HEK293 (cell line): ENCODE measurements at regions not wholly inside any gene's neighbourhood (a gene's known extent, or its start where the extent isn't known, plus 50 kb on each side); places are given as distances from the start of the nearest gene placed in this dataset.

Experiments used
- CTCF ChIA-PET: fragments of 350-600 bp; formaldehyde crosslinking; extraction: SDS; loops from one replicate; lab custom pipeline; 2021; ENCODE audit warnings: antibody characterized with exemption; lab: Yijun Ruan, JAX
- POLR2A ChIA-PET: fragments of 300-600 bp; formaldehyde crosslinking; extraction: SDS; loops from one replicate; lab custom pipeline; 2020; ENCODE audit warnings: antibody characterized with exemption, inconsistent platforms; lab: Yijun Ruan, JAX
- H3K27ac ChIP-seq: fragments of 200-500 bp; sonication (Bioruptor generic); 2 replicates; pipeline ENCODE4 v1.5.1; 2014; ENCODE audit warnings: low read depth, low read length, control low read depth, inconsistent platforms; ENCODE audit errors: extremely low read depth
- H3K36me3 ChIP-seq, 2 experiments: fragments of 200-500 bp in 1 of 2; sonication (Bioruptor generic) in 1 of 2; 1 replicate in 1 of 2; 2 replicates in 1 of 2; pipeline ENCODE4 v1.5.1; 2014 to 2017; ENCODE audit warnings: inconsistent platforms in 2 of 2, low read length in 2 of 2; ENCODE audit not compliant: control insufficient read depth in 2 of 2, insufficient read depth in 1 of 2
- H3K4me1 ChIP-seq: fragments of 200-500 bp; sonication (Bioruptor generic); 2 replicates; pipeline ENCODE4 v1.5.1; 2014; ENCODE audit warnings: mild to moderate bottlenecking, low read length, inconsistent platforms; ENCODE audit not compliant: control insufficient read depth, insufficient read depth
- H3K4me3 ChIP-seq: 2 replicates; pipeline ENCODE4 v1.5.1; 2011; ENCODE audit warnings: low read depth, mild to moderate bottlenecking, control low read depth, low read length, moderate library complexity
- H3K9me3 ChIP-seq: fragments of 200-500 bp; sonication (Bioruptor generic); 2 replicates; pipeline ENCODE4 v1.5.1; 2014; ENCODE audit warnings: low read depth, low read length, inconsistent platforms; ENCODE audit not compliant: control insufficient read depth, insufficient read depth
- HOXD13 ChIP-seq: sonication (generic); formaldehyde crosslinking; IDR thresholded peaks from 2 replicates; pipeline ENCODE4 v1.8.0; 2022; ENCODE audit warnings: missing genetic modification reagents, borderline replicate concordance
- SCRT1 ChIP-seq: fragments of 450-650 bp; formaldehyde crosslinking; IDR thresholded peaks from 2 replicates; pipeline ENCODE4 v1.5.1; 2016; ENCODE audit warnings: missing biosample characterization, missing genetic modification characterization, borderline replicate concordance
- SP7 ChIP-seq: fragments of 450-650 bp; formaldehyde crosslinking; IDR thresholded peaks from 2 replicates; pipeline ENCODE4 v1.5.1; 2016; ENCODE audit warnings: missing biosample characterization, missing genetic modification characterization
- YY2 ChIP-seq: fragments of 450-650 bp; formaldehyde crosslinking; IDR thresholded peaks from 2 replicates; pipeline ENCODE4 v1.5.1; 2016; ENCODE audit warnings: missing biosample characterization, missing genetic modification characterization
- ZNF112 ChIP-seq: fragments of 450-650 bp; formaldehyde crosslinking; IDR thresholded peaks from 2 replicates; pipeline ENCODE4 v1.5.0; 2017; ENCODE audit warnings: missing biosample characterization, missing genetic modification characterization
- ZNF121 ChIP-seq: fragments of 450-650 bp; formaldehyde crosslinking; IDR thresholded peaks from 2 replicates; pipeline ENCODE4 v1.5.1; 2016; ENCODE audit warnings: missing biosample characterization, missing genetic modification characterization
- ZNF132 ChIP-seq: fragments of 450-650 bp; formaldehyde crosslinking; IDR thresholded peaks from 2 replicates; pipeline ENCODE4 v1.5.1; 2017; ENCODE audit warnings: missing biosample characterization, missing genetic modification characterization, borderline replicate concordance
- ZNF214 ChIP-seq: fragments of 450-650 bp; formaldehyde crosslinking; IDR thresholded peaks from 2 replicates; pipeline ENCODE4 v1.5.1; 2017; ENCODE audit warnings: missing biosample characterization, mild to moderate bottlenecking, missing genetic modification characterization, borderline replicate concordance
- ZNF223 ChIP-seq: fragments of 450-650 bp; formaldehyde crosslinking; IDR thresholded peaks from 2 replicates; pipeline ENCODE4 v1.5.1; 2016; ENCODE audit warnings: missing biosample characterization, missing genetic modification characterization
- ZNF23 ChIP-seq: fragments of 450-650 bp; formaldehyde crosslinking; IDR thresholded peaks from 2 replicates; pipeline ENCODE4 v1.5.1; 2016; ENCODE audit warnings: missing biosample characterization, missing genetic modification characterization, borderline replicate concordance
- ZNF37A ChIP-seq: fragments of 450-650 bp; IDR thresholded peaks from 2 replicates; pipeline ENCODE4 v1.5.1; 2018; ENCODE audit warnings: missing biosample characterization, missing genetic modification characterization
- ZNF394 ChIP-seq: fragments of 450-650 bp; formaldehyde crosslinking; IDR thresholded peaks from 2 replicates; pipeline ENCODE4 v1.5.1; 2016; ENCODE audit warnings: missing biosample characterization, missing genetic modification characterization, mild to moderate bottlenecking, moderate library complexity, borderline replicate concordance
- ZNF48 ChIP-seq: fragments of 450-650 bp; formaldehyde crosslinking; IDR thresholded peaks from 2 replicates; pipeline ENCODE4 v1.5.1; 2016; ENCODE audit warnings: missing biosample characterization, missing genetic modification characterization
- ZNF560 ChIP-seq: fragments of 450-650 bp; formaldehyde crosslinking; IDR thresholded peaks from 2 replicates; pipeline ENCODE4 v1.5.1; 2017; ENCODE audit warnings: missing biosample characterization, missing genetic modification characterization, borderline replicate concordance
- ZNF621 ChIP-seq: fragments of 450-650 bp; formaldehyde crosslinking; IDR thresholded peaks from 2 replicates; pipeline ENCODE4 v1.5.1; 2017; ENCODE audit warnings: missing biosample characterization, missing genetic modification characterization
- ZNF629 ChIP-seq: fragments of 450-650 bp; formaldehyde crosslinking; IDR thresholded peaks from 2 replicates; pipeline ENCODE4 v1.5.1; 2017; ENCODE audit warnings: missing biosample characterization, missing genetic modification characterization
- ZXDB ChIP-seq: fragments of 450-650 bp; formaldehyde crosslinking; IDR thresholded peaks from 2 replicates; pipeline ENCODE4 v1.5.1; 2016; ENCODE audit warnings: missing biosample characterization, missing genetic modification characterization
- TF ChIP-seq, protein P1 (sequence below): fragments of 450-650 bp; formaldehyde crosslinking; IDR thresholded peaks from 2 replicates; pipeline ENCODE4 v1.5.1; 2017; ENCODE audit warnings: missing biosample characterization, missing genetic modification characterization
- TF ChIP-seq, protein P2 (sequence below): fragments of 450-650 bp; formaldehyde crosslinking; IDR thresholded peaks from 2 replicates; pipeline ENCODE4 v1.5.1; 2016; ENCODE audit warnings: missing biosample characterization, missing genetic modification characterization
- TF ChIP-seq, protein P3 (sequence below): fragments of 450-650 bp; formaldehyde crosslinking; IDR thresholded peaks from 2 replicates; pipeline ENCODE4 v1.5.1; 2016; ENCODE audit warnings: missing biosample characterization, missing genetic modification characterization
- TF ChIP-seq, protein P4 (sequence below): fragments of 450-650 bp; formaldehyde crosslinking; IDR thresholded peaks from 2 replicates; pipeline ENCODE4 v1.5.1; 2016; ENCODE audit warnings: missing biosample characterization, missing genetic modification characterization
- TF ChIP-seq, protein P5 (sequence below): fragments of 450-650 bp; formaldehyde crosslinking; IDR thresholded peaks from 2 replicates; pipeline ENCODE4 v1.5.0; 2017; ENCODE audit warnings: missing biosample characterization, missing genetic modification characterization, borderline replicate concordance
- TF ChIP-seq, protein P6 (sequence below): fragments of 450-650 bp; formaldehyde crosslinking; IDR thresholded peaks from 2 replicates; pipeline ENCODE4 v1.5.1; 2016; ENCODE audit warnings: missing biosample characterization, missing genetic modification characterization

DNA sequence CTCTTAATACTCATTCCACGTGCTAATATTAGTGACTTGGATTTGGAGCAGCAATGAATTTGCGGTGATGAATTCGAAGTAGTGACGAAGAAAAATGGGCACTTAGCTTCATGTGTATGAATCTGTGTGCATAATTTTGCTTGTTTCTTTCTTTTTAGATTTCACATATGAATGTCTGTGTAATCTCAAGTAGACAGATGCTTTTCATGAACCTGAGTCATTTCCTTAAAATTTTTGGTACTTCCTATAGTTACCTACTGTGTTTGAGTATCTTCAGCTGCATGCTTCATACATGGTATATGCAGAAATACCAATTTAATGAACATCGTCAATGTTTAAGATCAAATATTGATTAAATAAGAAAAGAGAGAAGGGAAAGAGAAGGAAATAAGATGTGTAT, 540.2 kb downstream of the RAB38 start (continued):
- TF ChIP-seq ZNF132 (tag by site-specific recombination), result no peak
- TF ChIP-seq ZNF394, result no peak
- TF ChIP-seq ZNF214 (tag by site-specific recombination), result no peak
- TF ChIP-seq, protein P1, sequence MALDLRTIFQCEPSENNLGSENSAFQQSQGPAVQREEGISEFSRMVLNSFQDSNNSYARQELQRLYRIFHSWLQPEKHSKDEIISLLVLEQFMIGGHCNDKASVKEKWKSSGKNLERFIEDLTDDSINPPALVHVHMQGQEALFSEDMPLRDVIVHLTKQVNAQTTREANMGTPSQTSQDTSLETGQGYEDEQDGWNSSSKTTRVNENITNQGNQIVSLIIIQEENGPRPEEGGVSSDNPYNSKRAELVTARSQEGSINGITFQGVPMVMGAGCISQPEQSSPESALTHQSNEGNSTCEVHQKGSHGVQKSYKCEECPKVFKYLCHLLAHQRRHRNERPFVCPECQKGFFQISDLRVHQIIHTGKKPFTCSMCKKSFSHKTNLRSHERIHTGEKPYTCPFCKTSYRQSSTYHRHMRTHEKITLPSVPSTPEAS (tag by site-specific recombination), result no peak
- TF ChIP-seq, all 188 proteins: peak for 0

DNA sequence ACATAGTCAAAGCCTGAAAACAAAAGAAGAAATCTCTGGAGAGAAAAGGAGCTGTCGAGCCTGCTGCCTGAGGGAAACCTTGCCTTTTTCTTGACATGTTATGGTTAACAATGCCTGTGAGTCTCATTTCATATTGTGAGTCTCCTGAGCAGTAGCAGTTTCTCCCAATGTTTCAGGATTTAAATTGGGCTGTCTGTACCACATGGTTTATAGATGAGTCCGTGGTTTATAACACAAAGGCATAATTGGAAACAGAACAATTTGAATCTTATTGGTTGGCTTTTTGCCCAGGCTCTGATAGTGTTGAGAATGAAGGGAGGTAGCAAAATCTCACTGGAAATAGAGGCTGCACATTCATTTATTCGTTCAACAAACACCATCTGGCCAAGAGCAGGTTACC, 540.9 kb downstream of the RAB38 start:
- H3K27ac ChIP-seq, result no peak overlapping the region
- H3K9me3 ChIP-seq, result no peaks in the 10 kb centered on the region
- TF ChIP-seq ZNF121 (tag by site-specific recombination) (no peak), ZXDB (no peak), ZNF629 (no peak), ZNF23 (tag by site-specific recombination) (no peak), YY2 (tag by site-specific recombination) (no peak), SCRT1 (no peak), ZNF48 (tag by site-specific recombination) (no peak), HOXD13 (no peak), ZNF621 (tag by site-specific recombination) (no peak), ZNF560 (tag by site-specific recombination) (no peak), ZNF112 (tag by site-specific recombination) (no peak), ZNF223 (tag by site-specific recombination) (no peak), SP7 (tag by site-specific recombination) (no peak), ZNF37A (tag by site-specific recombination) (no peak)
- TF ChIP-seq, protein P2, sequence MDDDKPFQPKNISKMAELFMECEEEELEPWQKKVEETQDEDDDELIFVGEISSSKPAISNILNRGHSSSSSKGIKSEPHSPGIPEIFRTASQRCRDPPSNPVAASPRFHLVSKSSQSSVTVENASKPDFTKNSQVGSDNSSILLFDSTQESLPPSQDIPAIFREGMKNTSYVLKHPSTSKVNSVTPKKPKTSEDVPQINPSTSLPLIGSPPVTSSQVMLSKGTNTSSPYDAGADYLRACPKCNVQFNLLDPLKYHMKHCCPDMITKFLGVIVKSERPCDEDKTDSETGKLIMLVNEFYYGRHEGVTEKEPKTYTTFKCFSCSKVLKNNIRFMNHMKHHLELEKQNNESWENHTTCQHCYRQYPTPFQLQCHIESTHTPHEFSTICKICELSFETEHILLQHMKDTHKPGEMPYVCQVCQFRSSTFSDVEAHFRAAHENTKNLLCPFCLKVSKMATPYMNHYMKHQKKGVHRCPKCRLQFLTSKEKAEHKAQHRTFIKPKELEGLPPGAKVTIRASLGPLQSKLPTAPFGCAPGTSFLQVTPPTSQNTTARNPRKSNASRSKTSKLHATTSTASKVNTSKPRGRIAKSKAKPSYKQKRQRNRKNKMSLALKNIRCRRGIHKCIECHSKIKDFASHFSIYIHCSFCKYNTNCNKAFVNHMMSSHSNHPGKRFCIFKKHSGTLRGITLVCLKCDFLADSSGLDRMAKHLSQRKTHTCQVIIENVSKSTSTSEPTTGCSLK, result no peak
- TF ChIP-seq, protein P3, sequence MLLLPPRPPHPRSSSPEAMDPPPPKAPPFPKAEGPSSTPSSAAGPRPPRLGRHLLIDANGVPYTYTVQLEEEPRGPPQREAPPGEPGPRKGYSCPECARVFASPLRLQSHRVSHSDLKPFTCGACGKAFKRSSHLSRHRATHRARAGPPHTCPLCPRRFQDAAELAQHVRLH (tag by site-specific recombination), result no peak
- TF ChIP-seq, protein P4, sequence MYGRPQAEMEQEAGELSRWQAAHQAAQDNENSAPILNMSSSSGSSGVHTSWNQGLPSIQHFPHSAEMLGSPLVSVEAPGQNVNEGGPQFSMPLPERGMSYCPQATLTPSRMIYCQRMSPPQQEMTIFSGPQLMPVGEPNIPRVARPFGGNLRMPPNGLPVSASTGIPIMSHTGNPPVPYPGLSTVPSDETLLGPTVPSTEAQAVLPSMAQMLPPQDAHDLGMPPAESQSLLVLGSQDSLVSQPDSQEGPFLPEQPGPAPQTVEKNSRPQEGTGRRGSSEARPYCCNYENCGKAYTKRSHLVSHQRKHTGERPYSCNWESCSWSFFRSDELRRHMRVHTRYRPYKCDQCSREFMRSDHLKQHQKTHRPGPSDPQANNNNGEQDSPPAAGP (tag by site-specific recombination), result no peak
- TF ChIP-seq, protein P5, sequence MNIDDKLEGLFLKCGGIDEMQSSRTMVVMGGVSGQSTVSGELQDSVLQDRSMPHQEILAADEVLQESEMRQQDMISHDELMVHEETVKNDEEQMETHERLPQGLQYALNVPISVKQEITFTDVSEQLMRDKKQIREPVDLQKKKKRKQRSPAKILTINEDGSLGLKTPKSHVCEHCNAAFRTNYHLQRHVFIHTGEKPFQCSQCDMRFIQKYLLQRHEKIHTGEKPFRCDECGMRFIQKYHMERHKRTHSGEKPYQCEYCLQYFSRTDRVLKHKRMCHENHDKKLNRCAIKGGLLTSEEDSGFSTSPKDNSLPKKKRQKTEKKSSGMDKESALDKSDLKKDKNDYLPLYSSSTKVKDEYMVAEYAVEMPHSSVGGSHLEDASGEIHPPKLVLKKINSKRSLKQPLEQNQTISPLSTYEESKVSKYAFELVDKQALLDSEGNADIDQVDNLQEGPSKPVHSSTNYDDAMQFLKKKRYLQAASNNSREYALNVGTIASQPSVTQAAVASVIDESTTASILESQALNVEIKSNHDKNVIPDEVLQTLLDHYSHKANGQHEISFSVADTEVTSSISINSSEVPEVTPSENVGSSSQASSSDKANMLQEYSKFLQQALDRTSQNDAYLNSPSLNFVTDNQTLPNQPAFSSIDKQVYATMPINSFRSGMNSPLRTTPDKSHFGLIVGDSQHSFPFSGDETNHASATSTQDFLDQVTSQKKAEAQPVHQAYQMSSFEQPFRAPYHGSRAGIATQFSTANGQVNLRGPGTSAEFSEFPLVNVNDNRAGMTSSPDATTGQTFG, result no peak
- TF ChIP-seq, protein P6, sequence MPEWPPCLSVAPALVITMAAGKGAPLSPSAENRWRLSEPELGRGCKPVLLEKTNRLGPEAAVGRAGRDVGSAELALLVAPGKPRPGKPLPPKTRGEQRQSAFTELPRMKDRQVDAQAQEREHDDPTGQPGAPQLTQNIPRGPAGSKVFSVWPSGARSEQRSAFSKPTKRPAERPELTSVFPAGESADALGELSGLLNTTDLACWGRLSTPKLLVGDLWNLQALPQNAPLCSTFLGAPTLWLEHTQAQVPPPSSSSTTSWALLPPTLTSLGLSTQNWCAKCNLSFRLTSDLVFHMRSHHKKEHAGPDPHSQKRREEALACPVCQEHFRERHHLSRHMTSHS (tag by site-specific recombination), result no peak
- POLR2A ChIA-PET, result no interaction called here
- CTCF ChIA-PET, result interaction anchor here (0.6 kb wide), 1 partner anchor 11 kb away, joined by 4 read pairs; no protein-coding TSS in a partner anchor
- no peaks in the 10 kb centered on the region for H3K36me3 ChIP-seq
- H3K4me1 ChIP-seq, result no peaks in the 10 kb centered on the region
- H3K4me3 ChIP-seq, result no peak overlapping the region
